Body of pancreas (tissue), 4 donors: ENCODE measurements at regions not wholly inside any gene's neighbourhood (a gene's known extent, or its start where the extent isn't known, plus 50 kb on each side); places are given as distances from the start of the nearest gene placed in this dataset.

Experiments
- ATAC-seq: fragments of 150-250 bp; one replicate; pipeline ENCODE4 v1.9.1; 2016
- DNase-seq, 4 donors: peaks; one replicate each; pipeline ENCODE4 v3.0.0-alpha.2; 2019
- H3K27ac ChIP-seq, 4 donors: fragments of 200-600 bp; sonication (generic); 1 replicate in 3 of 4; 2 replicates in 1 of 4; pipeline versions ENCODE4 v1.5.1 to v1.6.1; 2016 to 2019; ENCODE audit warnings: mild to moderate bottlenecking in 1 of 4, mixed read lengths in 1 of 4, moderate library complexity in 1 of 4
- H3K27me3 ChIP-seq, 2 donors: fragments of 200-600 bp; sonication (generic); one replicate each; pipeline ENCODE4 v1.6.0; 2016; ENCODE audit warnings: mild to moderate bottlenecking in 1 of 2
- H3K36me3 ChIP-seq, 2 donors: fragments of 200-600 bp; sonication (generic); replicated peaks in 1 of 2; 2 replicates each; pipeline ENCODE4 v1.5.1; 2016; ENCODE audit warnings: low read depth in 2 of 2; ENCODE audit not compliant: insufficient read depth in 1 of 2
- H3K4me1 ChIP-seq: fragments of 200-600 bp; sonication (generic); one replicate; pipeline ENCODE4 v1.6.0; 2016
- H3K4me3 ChIP-seq, 2 donors: fragments of 200-600 bp; sonication (generic); 1 replicate in 1 of 2; 2 replicates in 1 of 2; pipeline ENCODE4 v1.5.1; 2016 to 2019
- H3K9me3 ChIP-seq, 3 donors: fragments of 200-600 bp; sonication (generic); 1 replicate in 2 of 3; 2 replicates in 1 of 3; pipeline ENCODE4 v1.5.1; 2016
- POLR2A ChIP-seq, 3 donors: fragments of 450-650 bp; IDR thresholded peaks; one replicate each; pipeline ENCODE4 v1.6.1; 2016; ENCODE audit warnings: antibody characterized with exemption in 3 of 3, mild to moderate bottlenecking in 2 of 3
- WGBS, 2 donors: methylation state at CpG; one replicate each; pipeline ENCODE4 v1.1.5; 2017; 5-methylcytosine and 5-hydroxymethylcytosine counted together
- intact Hi-C: fragments of 100-400 bp; cut with DNase I; formaldehyde crosslinking; loops from one replicate; pipeline ENCODE4 v1.15.1; 2023
- TF ChIP-seq, protein P1 (sequence below), 7 experiments: fragments of 450-650 bp in 4 of 7; fragments of 200-600 bp in 3 of 7; sonication (generic) in 3 of 7; IDR thresholded peaks; one replicate each; pipeline ENCODE4 v1.5.1; 2016 to 2019; ENCODE audit warnings: antibody characterized with exemption in 7 of 7

- no peaks in the 10 kb centered on the region for H3K36me3 ChIP-seq
- no peak overlapping the region for H3K4me3 ChIP-seq
- intact Hi-C loops, result no loop called here
- H3K27ac ChIP-seq, result no peak overlapping the region
- H3K9me3 ChIP-seq, result peaks cover 0 to 9% (median 0%) of the 10 kb centered on the region in 3 donors
- DNase-seq (no peak), ATAC-seq (no peak)
- no peak for TF ChIP-seq POLR2A (IDR thresholded peaks at IDR 0.05)
- TF ChIP-seq, protein P1, sequence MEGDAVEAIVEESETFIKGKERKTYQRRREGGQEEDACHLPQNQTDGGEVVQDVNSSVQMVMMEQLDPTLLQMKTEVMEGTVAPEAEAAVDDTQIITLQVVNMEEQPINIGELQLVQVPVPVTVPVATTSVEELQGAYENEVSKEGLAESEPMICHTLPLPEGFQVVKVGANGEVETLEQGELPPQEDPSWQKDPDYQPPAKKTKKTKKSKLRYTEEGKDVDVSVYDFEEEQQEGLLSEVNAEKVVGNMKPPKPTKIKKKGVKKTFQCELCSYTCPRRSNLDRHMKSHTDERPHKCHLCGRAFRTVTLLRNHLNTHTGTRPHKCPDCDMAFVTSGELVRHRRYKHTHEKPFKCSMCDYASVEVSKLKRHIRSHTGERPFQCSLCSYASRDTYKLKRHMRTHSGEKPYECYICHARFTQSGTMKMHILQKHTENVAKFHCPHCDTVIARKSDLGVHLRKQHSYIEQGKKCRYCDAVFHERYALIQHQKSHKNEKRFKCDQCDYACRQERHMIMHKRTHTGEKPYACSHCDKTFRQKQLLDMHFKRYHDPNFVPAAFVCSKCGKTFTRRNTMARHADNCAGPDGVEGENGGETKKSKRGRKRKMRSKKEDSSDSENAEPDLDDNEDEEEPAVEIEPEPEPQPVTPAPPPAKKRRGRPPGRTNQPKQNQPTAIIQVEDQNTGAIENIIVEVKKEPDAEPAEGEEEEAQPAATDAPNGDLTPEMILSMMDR (IDR thresholded peaks at IDR 0.05), result no peak
- H3K27me3 ChIP-seq, result no peaks in the 10 kb centered on the region
- WGBS, 2 donors, result 37 to 38% methylated on average over 7 of the region's 7 CpGs
- no peaks in the 10 kb centered on the region for H3K4me1 ChIP-seq
Measured at GRCh38 chr10:10804998-10805740, 212.5 kb upstream of the CELF2 start.

- Histone ChIP-seq H3K9me3 (no peaks in the 10 kb centered on the region), H3K4me3 (no peak overlapping the region), H3K27me3 (no peaks in the 10 kb centered on the region), H3K36me3 (no peaks in the 10 kb centered on the region), H3K27ac (no peak overlapping the region), H3K4me1 (no peaks in the 10 kb centered on the region)
- ATAC-seq (no peak), DNase-seq (no peak)
- TF ChIP-seq, protein P1 (IDR thresholded peaks at IDR 0.05), result no peak
- TF ChIP-seq POLR2A (IDR thresholded peaks at IDR 0.05), result no peak
- WGBS, 2 donors, result 50 to 69% methylated on average over 1 of the region's 1 CpG
- intact Hi-C loops, result no loop called here
Measured at GRCh38 chr10:10807106-10807505, 210.6 kb upstream of the CELF2 start.

DNA sequence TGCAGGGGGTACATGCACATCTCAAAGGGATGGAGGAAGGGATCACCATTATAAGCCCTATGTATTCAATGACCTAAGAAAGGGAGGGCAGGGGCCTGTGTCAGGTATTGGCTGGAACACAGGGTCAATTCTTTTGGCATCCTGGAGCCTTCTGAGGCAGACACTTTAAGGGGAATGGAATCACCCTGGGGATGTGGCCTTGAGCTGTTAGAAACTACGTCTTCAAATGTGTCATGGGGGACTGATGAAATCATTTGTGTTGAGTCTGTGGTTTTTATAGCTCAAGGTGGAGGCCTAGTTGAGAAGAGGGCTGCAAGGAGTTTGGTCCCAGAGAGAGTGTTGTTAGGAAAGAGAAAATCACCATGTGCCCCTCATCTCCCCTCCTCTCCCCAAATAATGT lies 206.1 kb upstream of the CELF2 start:
- H3K4me1 ChIP-seq, result no peaks in the 10 kb centered on the region
- intact Hi-C loops, result no loop called here
- H3K9me3 ChIP-seq, result no peaks in the 10 kb centered on the region
- no peak overlapping the region for H3K4me3 ChIP-seq
- no peaks in the 10 kb centered on the region for H3K27me3 ChIP-seq
- H3K36me3 ChIP-seq, result no peaks in the 10 kb centered on the region
- 42 to 82% methylated on average over 1 of the region's 1 CpG for WGBS, 2 donors
- no peak for ATAC-seq
- no peak overlapping the region for H3K27ac ChIP-seq
- no peak for TF ChIP-seq POLR2A (IDR thresholded peaks at IDR 0.05)
- TF ChIP-seq, protein P1 (IDR thresholded peaks at IDR 0.05), result no peak
- no peak for DNase-seq

DNA sequence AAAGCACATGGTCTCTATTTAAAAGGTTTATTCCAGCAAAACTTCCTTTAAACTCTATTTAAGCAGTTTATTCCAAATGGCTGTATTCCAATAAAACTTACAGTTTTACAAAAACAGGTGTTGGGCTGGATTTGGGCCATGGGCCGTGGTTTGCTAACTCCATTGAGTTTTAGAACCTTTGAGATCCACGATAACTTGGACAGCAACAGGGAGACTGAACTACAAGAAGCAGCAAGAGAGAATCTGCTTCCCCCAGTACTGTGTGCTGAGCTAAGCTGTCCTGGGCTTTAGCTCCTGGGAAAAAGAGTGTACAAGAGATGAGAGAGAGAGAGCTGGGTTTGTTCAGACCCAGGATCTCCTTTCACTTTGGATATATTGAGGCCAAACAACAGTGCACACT lies 204.0 kb upstream of the CELF2 start:
- ATAC-seq, result no peak
- H3K36me3 ChIP-seq, result no peaks in the 10 kb centered on the region
- H3K27ac ChIP-seq, result no peak overlapping the region
- intact Hi-C loops, result no loop called here
- no peaks in the 10 kb centered on the region for H3K4me1 ChIP-seq
- H3K9me3 ChIP-seq, result no peaks in the 10 kb centered on the region
- H3K27me3 ChIP-seq, result no peaks in the 10 kb centered on the region
- TF ChIP-seq, protein P1 (IDR thresholded peaks at IDR 0.05), result no peak
- no peak for TF ChIP-seq POLR2A (IDR thresholded peaks at IDR 0.05)
- no peak for DNase-seq
- 32 to 43% methylated on average over 2 of the region's 2 CpGs for WGBS, 2 donors
- H3K4me3 ChIP-seq, result no peak overlapping the region

DNA sequence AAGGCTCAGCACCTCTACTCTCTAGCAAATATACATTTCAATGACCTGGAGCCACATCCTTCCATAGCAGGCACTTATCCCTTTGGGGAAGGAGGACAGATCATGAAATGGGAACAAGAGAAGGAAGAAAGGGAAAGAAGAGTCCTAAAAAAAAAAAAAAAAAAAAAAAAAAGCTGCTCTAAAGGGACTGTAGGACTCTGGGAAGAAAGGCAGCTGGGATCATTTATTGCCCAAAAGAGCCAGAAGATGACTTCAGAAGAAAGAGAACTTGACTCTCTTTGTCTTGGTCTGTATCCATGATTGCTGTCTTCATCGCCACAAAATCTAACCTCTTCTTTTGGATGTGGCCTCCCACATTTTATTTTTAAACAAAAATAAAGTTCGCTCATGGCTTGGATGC lies 203.6 kb upstream of the CELF2 start:
- H3K9me3 ChIP-seq, result no peaks in the 10 kb centered on the region
- intact Hi-C loops, result no loop called here
- no peak overlapping the region for H3K27ac ChIP-seq
- WGBS, 2 donors, result 77 to 91% methylated on average over 2 of the region's 2 CpGs
- no peak overlapping the region for H3K4me3 ChIP-seq
- H3K27me3 ChIP-seq, result no peaks in the 10 kb centered on the region
- DNase-seq (no peak), ATAC-seq (no peak)
- H3K4me1 ChIP-seq, result no peaks in the 10 kb centered on the region
- no peaks in the 10 kb centered on the region for H3K36me3 ChIP-seq
- TF ChIP-seq, protein P1 (IDR thresholded peaks at IDR 0.05), result no peak
- no peak for TF ChIP-seq POLR2A (IDR thresholded peaks at IDR 0.05)
